Stimulated activated CD8-positive, alpha-beta memory T cell treated with anti-CD3 and anti-CD28 coated beads, Interleukin-15, amount 100 ng/mL, for 24 hours (primary cell): ENCODE measurements at regions not wholly inside any gene's neighbourhood (a gene's known extent, or its start where the extent isn't known, plus 50 kb on each side); places are given as distances from the start of the nearest gene placed in this dataset.
"Not testable (repeated sequence)": the region's sequence is repeated elsewhere in the genome, so short reads cannot be mapped to it uniquely, and the experiment has no call there.

ENCODE experiments used
- DNase-seq: peaks from one replicate; pipeline ENCODE4 v3.0.0-alpha.2; 2020; ENCODE audit warnings: low read depth

DNA sequence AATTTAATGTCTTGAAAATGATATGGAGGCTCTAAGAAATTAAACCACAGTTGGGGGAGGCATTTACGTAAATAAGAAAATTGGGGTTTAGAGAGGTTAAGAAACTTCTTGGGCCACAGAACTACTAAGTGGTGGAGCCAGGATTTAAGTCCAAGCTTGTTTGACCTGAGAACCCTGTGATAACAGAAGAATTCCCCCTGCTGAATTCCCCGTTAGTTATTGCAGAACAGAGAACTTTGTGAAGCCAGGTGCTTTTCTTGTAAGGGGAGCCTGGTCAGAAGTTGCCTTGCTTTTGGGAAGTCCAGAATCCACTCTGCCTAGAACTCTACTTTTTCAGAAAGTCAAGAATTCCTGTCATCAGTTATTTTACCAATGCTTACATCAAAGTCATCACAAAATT, 309.3 kb upstream of the SEMA6A start:
- DNase-seq, result no peak

DNA sequence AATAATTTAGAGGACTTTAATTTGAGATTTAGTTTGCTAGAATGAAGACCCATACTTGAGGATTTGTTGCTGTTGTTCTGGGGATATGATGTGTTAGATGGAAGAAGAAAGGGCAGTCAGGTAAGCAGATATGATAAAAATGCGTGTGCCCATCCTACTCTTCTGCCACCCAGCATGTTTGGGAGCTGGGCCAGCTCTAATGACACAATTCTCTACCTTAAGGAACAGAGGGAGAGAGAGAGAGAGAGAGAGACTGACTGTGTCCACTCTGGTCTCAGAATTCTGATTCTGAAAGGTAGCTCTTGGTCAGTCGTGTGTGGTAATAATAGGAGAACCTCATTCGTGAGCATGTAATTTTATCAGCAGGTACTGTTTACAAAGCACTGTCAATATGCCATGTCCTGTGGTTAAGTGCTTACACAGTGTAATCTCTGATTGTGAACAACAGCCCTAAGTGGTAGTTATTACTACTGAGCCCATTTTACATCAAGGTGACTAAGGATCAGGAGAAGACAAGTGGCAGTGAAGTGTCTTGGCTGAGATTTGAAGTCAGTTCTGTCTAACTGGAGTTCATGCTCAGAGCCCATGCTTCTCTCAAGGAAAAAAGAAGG, 307.4 kb upstream of the SEMA6A start:
- DNase-seq, result no peak

DNA sequence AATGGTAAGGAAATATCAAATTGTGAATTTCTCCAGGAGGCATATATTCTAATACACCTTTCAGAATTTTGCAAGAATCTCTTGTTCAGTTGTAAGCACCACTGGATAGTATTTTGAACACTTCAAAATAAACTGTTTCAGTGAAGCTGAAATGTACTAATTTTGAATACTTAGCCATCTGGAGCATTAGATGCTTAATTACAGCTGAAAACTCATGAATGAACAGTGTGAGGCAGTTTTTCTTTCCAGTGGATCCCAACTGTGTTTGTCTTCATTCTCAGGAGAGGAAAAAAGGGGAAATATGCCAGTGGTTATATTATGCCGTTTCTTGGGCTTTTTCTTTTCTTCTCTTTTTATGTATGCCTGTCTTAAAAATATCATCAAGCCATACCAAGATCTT, 306.0 kb upstream of the SEMA6A start:
- no peak for DNase-seq

DNA sequence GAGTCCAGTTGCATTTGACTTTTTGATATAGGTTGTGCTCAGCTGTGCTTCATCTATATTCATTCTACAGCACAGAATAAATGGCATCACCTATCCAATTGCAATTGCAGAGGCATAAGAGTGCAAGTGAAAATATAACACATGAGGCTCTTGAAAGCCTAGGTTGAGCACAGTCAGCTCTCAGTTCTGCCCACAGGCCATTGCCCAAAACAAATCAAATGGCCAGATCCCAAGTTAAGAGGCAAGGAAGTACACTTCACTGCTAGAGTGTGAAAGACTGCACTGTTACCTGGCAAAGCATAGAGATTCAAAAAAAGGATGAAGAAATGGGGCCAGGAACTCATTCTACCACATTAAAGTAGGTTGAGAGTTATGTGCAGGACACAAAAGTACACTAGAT, 305.5 kb upstream of the SEMA6A start:
- DNase-seq, result no peak

DNA sequence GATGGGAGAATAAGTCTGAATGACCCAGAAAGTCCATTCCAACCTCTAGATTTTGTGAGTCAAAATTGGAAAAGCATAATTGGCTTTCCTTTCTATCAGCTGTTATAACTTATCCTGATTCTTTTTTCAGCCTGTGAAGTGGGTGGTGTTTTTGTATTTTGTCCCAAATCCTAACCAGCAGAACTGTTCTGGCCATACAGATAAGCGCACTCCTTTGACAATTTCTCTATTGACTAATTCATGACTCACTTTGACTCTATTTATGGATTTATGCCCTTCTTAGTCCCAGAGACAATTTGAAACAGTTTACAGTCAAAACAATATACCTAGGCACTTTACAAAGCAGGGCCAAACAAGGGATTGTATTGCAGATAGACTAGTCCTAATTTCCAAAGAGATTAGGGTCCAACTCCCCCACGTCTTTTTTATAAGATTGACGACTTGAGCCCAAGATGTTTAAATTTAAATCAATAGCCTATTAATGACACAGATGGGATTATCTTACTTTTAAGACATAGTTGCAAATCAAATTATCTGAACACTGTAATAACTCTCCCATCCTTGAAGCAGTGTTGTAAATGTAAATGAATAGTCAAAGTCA, 301.7 kb upstream of the SEMA6A start:
- DNase-seq, result no peak

DNA sequence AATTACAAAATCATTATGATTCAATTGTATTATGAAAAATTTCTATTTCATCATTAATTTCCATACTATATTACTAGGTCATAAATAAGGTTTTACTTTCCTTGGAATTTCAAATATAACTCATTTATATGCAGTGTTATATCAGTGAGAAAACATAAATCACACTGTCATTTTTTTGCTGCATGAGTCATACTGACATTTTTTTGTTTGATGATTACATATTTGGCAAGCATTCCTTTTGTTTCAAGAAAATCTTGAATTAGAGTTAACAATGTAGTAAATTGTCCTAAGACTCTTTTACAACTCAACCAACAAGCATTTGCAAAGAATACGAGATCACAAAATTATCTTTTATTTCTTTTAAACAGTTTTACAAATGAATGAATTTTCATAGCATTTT, 298.4 kb upstream of the SEMA6A start:
- DNase-seq, result no peak

DNA sequence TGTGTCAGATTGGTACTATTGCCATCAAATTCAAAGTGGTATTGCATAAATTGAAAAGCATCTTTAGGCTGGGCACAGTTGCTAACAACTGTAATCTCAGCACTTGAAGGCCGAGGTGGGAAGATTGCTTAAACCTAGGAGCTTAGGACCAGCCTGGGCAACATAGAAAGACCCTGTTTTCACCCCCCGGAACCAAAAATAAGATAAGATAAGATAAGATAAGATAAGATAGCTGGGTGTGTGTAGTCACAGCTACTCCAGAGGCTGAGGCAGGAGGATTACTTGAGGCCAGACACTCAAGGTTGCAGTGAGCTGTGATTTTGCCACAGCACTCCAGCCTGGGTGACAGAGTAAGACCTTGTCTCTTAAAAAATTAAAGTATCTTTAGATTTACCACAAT, 297.9 kb upstream of the SEMA6A start:
- no peak for DNase-seq

DNA sequence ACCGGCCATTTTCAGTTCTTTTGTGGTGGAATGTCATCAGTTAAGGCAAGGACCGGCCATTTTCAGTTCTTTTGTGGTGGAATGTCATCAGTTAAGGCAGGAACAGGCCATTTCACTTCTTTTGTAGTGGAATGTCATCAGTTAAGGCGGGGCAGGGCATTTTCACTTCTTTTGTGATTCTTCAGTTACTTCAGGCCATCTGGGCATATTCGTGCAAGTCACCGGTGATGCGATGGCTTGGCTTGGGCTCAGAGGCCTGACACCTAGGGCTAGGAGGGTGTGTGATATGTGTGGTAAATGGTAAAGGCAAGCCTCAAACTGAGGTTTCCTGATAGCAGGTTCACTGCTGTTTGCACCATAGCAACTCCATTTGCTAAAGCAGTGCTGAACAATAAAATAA, 293.2 kb upstream of the SEMA6A start:
- DNase-seq, result not testable (repeated sequence)

DNA sequence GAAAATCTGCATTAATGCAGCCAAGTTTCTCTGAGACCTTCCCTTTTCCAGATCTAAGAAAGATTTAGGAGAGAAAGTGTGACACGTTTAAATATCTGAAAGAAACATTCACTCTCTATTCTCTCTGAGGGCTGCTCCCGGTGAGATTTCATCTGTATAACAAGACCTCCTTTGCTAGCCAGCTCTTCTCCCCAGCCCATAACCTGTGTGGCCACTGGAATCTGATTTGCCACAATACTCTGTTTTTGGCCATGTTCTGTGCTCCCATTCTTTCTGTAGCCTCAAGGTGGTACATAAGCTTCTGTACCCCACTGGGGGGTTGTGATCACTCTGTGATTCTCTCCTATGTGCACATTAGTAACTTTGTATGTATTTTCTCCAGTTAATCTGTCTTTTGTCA, 291.0 kb upstream of the SEMA6A start:
- DNase-seq, result no peak

DNA sequence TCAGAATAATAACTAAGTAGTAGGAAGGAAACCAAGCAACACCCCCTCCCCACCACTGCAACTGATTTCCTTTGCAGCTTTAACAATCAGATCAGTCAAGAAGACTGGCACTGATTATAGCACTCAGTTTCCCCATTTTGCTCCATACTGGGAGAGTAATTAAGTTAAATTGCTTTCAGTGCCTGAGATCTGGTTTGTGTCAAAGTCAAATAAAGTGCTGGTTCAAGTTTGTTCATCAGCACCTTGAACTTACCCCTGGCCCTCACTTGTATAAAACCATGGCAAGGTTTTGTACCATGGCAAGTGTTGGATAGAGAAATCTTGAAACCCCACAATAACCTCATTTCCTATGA, 290.2 kb upstream of the SEMA6A start:
- no peak for DNase-seq

DNA sequence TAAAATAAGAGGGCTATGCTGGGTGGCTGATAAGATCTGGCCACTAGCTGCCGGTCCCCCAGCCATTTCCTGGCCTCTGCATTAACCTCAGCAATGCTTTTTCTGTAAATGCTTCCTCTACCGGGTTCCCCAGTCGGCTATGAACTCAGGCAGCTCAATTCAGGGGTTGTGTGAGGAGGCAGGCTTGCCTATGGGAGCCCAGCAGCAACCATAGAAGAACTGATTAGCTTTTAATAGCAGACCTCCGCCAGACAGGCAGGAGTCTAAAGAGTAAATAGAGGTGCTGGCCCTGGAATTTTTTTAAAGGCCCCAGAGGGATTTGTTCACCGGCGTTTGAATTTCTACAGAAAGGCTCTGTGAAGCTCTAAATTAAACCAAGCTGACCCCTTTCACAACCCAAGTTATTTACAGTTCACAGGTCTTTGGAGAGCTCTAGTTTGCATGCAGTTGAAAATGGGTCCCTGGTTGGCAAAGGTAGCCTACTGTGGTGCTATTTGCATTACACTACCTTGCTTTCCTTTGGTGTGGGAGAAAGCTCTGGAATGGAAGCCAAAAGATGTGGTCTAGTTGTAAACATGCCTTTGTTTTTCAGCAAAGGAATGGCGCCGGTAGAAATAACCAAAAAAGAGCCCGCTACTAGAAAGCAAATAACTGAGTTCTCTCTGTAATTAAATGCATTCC, 289.7 kb upstream of the SEMA6A start:
- no peak for DNase-seq

DNA sequence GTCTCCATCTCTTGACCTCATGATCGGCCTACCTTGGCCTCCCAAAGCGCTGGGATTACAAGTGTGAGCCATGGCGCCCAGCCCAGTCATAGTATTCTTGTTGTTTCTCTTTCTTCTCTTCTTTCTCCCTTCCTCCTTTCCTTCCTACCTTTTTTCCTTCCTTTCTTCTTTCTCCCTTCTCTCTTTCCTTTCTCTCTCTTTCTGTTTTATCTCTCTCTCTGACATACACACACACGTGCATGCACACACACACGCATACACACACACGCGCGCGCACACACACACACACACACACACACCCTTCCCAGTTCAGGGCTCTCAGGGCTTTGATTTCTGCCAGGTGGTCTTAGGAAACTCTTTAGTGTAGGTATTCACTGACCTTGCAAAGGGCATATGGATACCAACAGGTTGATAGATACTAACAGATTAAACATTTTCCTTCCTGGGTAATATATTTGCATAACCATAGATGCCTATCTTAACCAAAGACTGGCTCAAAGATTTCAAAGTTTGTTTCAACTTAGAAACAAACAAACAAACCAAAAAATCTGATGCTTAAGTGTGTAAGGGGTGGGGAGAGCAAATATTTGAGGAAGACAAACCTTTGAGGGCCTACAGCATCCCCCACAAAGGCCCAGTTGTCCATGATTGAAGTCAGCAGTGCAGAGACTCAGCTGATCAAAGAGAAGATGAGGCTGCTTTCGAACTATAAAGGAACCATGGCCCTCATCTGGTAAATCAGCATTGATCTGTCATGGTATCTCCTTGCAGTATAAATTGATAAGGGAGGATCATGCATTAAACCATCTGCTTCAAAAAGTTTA, 288.2 kb upstream of the SEMA6A start:
- no peak for DNase-seq

DNA sequence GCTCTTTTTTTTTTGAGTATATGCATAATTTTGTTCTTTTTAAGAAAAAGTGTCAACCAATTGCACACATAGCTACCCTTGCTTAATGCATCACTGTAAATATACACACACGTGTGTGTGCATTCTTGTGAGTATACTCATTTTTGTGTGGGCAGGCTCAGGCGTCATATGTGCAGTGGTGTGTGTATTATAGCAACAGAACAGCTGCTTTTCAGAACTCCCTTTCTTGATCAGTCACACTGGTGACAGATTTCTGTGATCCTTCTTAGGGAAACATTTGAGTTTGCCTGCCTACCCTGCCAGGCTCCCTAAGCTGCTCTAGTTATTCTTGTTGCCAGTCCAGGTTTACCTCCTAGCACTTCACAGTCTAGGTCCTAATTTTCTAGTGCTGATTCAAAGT, 287.0 kb upstream of the SEMA6A start:
- DNase-seq, result no peak

DNA sequence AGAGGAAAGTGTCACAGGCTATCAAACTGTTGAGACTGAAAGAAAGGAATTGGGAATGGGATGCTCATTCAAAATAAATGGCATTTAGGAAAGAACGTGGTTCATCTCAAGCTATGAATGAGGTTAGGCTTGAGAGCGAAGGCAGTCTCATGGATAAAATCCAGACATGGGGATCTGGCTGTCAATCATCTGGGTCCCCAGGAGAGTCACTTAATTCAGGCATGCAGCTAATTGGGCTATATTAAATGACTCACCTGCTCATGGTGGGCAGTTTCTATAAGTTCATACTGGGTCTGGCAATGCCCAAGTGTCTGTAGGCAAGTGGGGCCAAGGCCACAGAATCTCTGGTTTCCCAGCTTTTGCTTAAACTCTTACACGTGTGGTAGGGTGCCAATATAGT, 286.5 kb upstream of the SEMA6A start:
- no peak for DNase-seq

DNA sequence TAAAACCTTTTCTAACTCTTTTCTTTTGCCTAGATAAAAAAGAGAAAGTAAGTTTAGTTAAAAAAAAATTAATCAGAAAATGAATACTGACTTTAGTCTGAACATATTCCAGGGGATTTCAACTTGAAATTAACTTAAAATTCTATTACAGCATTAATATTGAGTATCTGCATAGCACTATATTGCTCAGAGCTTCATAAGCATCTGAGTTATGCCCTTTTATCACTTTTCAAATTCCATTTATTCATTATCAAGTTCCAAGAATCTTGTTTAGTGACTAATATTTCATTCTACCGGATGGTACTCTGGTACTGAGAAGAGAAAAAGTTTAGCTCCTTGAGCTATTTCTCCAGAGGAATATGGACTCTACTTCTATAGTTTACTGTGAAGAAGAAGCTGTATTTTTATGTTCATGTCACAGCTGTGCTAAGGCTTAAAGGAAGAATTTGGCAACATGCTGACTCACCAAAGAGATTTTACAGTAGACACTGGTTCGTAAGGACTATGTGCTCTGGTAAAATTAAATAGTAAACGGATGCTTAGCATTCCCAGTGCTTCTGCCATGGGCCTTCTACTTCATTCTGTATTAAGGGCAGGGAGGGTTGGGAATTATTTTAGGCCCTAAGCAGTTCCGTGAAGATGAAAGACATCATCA, 285.2 kb upstream of the SEMA6A start:
- no peak for DNase-seq

DNA sequence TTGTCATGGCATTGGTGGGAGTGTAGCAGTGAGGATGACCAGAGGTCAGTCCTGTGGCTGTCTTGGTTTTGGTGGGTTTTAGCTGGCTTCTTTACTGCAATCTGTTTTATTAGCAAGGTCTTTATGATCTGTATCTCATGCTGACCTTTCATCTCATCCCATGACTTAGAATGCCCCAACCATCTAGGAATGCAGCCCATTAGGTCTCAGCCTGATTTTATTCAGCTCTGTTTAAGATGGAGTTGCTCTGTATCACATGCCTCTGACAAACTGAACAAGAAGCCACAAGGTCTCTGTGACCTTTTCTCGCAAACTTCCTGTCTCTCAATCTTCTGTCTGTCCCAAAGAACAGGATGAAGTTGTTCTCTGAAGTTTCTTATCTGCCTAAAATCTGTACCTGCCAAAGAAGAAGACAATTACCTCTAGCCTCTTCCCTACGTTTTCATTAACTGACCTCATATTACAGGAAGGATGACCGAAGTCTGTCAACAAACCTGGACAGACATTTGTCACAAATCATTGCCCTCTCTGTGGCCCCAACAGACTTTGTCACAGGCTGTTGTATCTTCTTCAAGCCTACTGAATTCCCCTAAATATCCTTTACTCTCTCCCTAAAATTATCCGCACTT, 284.2 kb upstream of the SEMA6A start:
- no peak for DNase-seq

DNA sequence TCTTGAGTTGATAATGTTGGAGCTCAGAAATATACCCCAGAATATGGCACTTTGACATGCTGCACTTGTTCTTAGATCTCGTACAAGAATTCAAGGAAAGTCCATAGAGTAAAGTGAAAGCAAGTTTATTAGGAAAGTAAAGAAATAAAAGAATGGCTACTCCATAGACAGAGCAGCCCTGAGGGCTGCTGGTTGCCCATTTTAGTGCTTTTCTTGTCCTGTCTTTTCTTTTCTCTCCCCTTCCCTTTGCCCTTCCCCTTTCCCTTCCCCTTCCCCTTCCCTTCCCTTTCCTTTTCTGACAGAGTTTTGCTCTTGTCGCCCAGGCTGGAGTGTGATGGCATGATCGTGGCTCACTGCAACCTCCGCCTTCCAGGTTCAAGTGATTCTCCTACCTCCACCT, 283.4 kb upstream of the SEMA6A start:
- DNase-seq, result not testable (repeated sequence)

DNA sequence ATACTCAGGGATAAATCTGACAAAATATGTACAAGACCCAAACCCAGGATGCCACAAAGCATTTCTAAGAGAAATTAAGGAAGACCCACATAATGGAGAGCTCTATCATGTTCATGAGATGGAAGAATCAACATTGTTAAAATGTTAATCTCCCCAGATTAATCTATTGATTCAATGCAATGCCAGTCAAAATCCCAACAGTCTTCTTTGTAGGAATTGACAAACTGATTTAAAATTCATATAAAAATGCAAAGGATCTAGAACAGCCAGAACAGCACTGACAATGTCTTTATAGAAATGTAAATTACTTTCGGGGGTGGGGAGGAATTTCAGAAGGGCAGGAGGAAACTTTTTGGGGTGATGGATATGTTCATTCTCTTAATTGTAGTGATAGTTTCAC, 281.6 kb upstream of the SEMA6A start:
- DNase-seq, result no peak

DNA sequence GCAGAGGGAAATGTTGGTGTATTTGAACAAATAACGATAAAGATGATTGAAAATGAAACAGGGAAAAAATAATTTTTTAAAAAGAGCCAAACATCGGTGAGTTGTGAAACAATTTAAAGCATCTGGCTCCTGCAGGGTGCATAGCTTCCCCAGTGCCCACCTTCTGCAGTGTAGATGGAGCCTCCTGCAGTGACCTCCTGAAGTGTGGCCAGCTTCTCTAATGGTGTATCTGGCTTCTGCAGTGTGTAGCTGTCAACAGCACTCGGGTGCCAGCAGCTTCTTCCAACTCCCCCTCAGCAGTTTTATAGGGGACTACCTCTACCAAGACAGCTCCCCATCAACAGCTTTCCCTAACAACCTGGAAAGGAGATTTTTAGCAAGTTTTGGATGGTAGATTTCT, 279.4 kb upstream of the SEMA6A start:
- DNase-seq, result no peak

DNA sequence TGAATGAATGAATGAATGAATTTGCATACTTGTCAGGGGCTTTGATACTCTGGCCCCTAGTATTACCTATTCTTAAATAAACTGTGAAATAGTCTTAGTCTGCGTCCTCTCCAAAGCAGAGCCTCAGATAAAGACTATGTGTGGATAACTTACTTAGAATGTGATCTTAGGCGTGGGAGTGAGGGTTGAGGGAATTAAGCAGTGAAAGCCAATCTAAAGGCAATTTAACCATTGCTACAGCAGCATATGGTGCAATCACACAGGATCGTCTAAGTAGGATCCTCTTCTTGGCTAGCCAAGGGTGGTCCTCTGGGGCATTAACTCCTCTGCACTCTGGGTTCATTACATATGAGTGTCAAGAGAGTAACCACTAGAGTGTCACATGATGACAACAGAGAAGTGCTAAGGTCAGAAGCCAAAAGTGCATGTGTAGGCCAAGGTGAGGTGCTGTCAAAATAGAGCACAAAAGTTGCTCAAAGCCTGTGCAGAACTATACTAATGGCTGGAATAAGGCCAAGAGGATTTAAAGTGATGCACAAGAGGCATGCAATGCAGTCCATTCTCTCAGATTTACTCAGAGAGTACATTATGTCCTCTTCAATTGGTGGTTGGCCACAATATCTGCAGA, 274.4 kb upstream of the SEMA6A start:
- no peak for DNase-seq

DNA sequence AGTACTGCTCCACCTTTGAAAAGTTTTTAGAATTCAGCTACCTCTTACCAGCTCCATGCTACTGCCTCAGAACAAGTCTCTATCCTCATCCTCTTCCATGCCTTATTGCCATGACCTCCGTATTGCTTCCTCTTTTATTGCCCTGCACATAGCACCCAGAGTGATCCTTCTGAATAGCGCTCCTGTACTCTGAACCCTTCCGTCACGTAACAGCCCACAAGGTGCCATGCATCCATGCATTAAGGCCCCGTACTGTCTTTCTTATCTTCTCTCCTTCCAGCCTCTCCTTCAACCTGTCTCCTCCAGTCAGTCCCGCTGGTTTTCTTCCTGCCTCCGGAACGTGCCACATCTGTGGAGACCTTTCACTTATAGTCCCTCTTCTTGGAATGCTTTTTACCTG, 273.3 kb upstream of the SEMA6A start:
- DNase-seq, result no peak

DNA sequence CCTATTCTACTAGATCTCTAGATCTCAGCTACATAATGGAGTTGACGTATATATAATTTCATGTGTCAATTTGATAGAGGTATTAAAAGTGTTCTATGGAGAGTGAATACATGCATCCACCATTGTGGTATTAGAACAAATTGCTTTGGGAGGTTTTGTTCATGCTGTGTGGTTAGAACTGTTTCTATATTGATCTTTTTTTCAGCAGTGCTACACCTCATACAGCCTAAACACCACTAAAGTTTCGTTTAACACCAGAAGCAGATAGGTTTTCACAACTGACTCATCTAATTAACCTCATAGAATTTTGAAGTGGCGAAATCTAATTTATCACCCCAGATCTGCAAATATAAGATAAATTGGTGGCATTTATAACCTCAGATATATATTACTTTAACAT, 269.4 kb upstream of the SEMA6A start:
- no peak for DNase-seq
